H1 (cell line): ENCODE measurements at regions not wholly inside any gene's neighbourhood (a gene's known extent, or its start where the extent isn't known, plus 50 kb on each side); places are given as distances from the start of the nearest gene placed in this dataset.

Experiments
- CTCF ChIA-PET: fragments of 300-600 bp; sonication (Branson Sonifier 250); formaldehyde crosslinking; loops from one replicate; lab custom pipeline; 2021; ENCODE audit not compliant: partially characterized antibody; lab: Charles Lee
- POLR2A ChIA-PET: fragments of 300-600 bp; sonication (Branson Sonifier 250); formaldehyde crosslinking; loops from one replicate; lab custom pipeline; 2021; ENCODE audit warnings: inconsistent platforms; ENCODE audit not compliant: partially characterized antibody; lab: Charles Lee
- DNase-seq, 2 experiments: peaks; one replicate each; pipeline versions ENCODE4 v3.0.0 to v3.0.0-alpha.2; 2010 to 2022; ENCODE audit warnings: low spot score in 2 of 2, low read depth in 1 of 2, mixed read lengths in 1 of 2
- FAIRE-seq: peaks from 2 replicates; lab custom pipeline; 2011; peaks lifted over from hg19 to GRCh38; lab: Jason Lieb, UNC
- H2AFZ ChIP-seq: 2 replicates; pipeline ENCODE4 v1.8.1; 2012; ENCODE audit warnings: low read length, inconsistent platforms
- H2AK5ac ChIP-seq: 2 replicates; pipeline ENCODE4 v1.6.1; 2013; ENCODE audit warnings: low read depth, low read length
- H2BK120ac ChIP-seq: replicated peaks from 2 replicates; pipeline ENCODE3; 2013; ENCODE audit warnings: low read depth, low read length, inconsistent platforms
- H2BK12ac ChIP-seq: 2 replicates; pipeline ENCODE4 v1.6.1; 2013; ENCODE audit warnings: low read depth, low read length
- H2BK15ac ChIP-seq: 2 replicates; pipeline ENCODE4 v1.6.1; 2013; ENCODE audit warnings: low read length
- H2BK20ac ChIP-seq: 2 replicates; pipeline ENCODE4 v1.6.1; 2013; ENCODE audit warnings: low read length
- H2BK5ac ChIP-seq: 2 replicates; pipeline ENCODE4 v1.6.1; 2013; ENCODE audit warnings: low read depth, low read length
- H3K14ac ChIP-seq: 2 replicates; pipeline ENCODE4 v1.6.1; 2013; ENCODE audit warnings: inconsistent platforms; ENCODE audit not compliant: insufficient read length
- H3K18ac ChIP-seq: 2 replicates; pipeline ENCODE4 v1.6.1; 2013; ENCODE audit warnings: low read length; ENCODE audit errors: extremely low read depth
- H3K23ac ChIP-seq: 2 replicates; pipeline ENCODE4 v1.6.1; 2013; ENCODE audit warnings: inconsistent platforms; ENCODE audit not compliant: insufficient read length
- H3K23me2 ChIP-seq: 2 replicates; pipeline ENCODE4 v1.6.1; 2013; ENCODE audit warnings: low read depth, low read length
- H3K27ac ChIP-seq: 2 replicates; pipeline ENCODE4 v1.6.1; 2011; ENCODE audit warnings: low read depth, low read length, inconsistent platforms
- H3K27me3 ChIP-seq, 4 experiments: replicated peaks in 1 of 4; 1 replicate in 1 of 4; 2 replicates in 3 of 4; pipeline versions ENCODE4 v1.6.1 to v1.8.1; 2011 to 2013; ENCODE audit warnings: low read length in 3 of 4, mild to moderate bottlenecking in 3 of 4, inconsistent platforms in 2 of 4, mixed read lengths in 2 of 4, moderate library complexity in 1 of 4; ENCODE audit not compliant: control insufficient read depth in 3 of 4, insufficient read depth in 3 of 4; ENCODE audit errors: extremely low read depth in 1 of 4
- H3K36me3 ChIP-seq, 4 experiments: 2 replicates each; pipeline versions ENCODE4 v1.6.1 to v1.8.1; 2011 to 2013; ENCODE audit warnings: mild to moderate bottlenecking in 4 of 4, low read length in 3 of 4, moderate library complexity in 2 of 4, control low read depth in 1 of 4, inconsistent platforms in 1 of 4; ENCODE audit not compliant: insufficient read depth in 4 of 4, control insufficient read depth in 2 of 4
- H3K4ac ChIP-seq: replicated peaks from 2 replicates; pipeline ENCODE3; 2013; ENCODE audit warnings: low read length, low read depth, mixed read lengths, inconsistent platforms; ENCODE audit not compliant: insufficient read length
- H3K4me1 ChIP-seq, 4 experiments: replicated peaks in 1 of 4; 1 replicate in 1 of 4; 2 replicates in 3 of 4; pipeline versions ENCODE4 v1.6.1 to v1.8.1; 2011 to 2013; ENCODE audit warnings: low read length in 3 of 4, inconsistent platforms in 2 of 4, mixed read lengths in 1 of 4; ENCODE audit not compliant: insufficient read depth in 4 of 4, control insufficient read depth in 3 of 4
- H3K4me2 ChIP-seq, 2 experiments: 2 replicates each; pipeline versions ENCODE4 v1.6.1 to v1.8.1; 2011 to 2013; ENCODE audit warnings: low read depth in 2 of 2, low read length in 2 of 2, control low read depth in 1 of 2, inconsistent platforms in 1 of 2, mild to moderate bottlenecking in 1 of 2; ENCODE audit not compliant: insufficient read depth in 1 of 2
- H3K4me3 ChIP-seq, 4 experiments: fragments of 200-600, 300-600 bp in 1 of 4; sonication (generic), shearing (Covaris generic), sonication (Bioruptor Twin) in 1 of 4; 2 replicates each; pipeline versions ENCODE4 v1.5.1 to v1.8.1; 2011 to 2016; ENCODE audit warnings: low read length in 4 of 4, low read depth in 3 of 4, control low read depth in 2 of 4, inconsistent platforms in 2 of 4, mild to moderate bottlenecking in 2 of 4, mixed read lengths in 1 of 4, moderate library complexity in 1 of 4; ENCODE audit not compliant: insufficient read depth in 2 of 4; ENCODE audit errors: extremely low read depth in 1 of 4
- H3K56ac ChIP-seq: replicated peaks from 2 replicates; pipeline ENCODE3; 2013; ENCODE audit warnings: low read depth, mild to moderate bottlenecking, mixed read lengths, low read length, inconsistent platforms; ENCODE audit not compliant: insufficient read length
- H3K79me1 ChIP-seq: 2 replicates; pipeline ENCODE4 v1.6.1; 2013; ENCODE audit warnings: low read depth, low read length, control low read depth
- H3K79me2 ChIP-seq, 2 experiments: 2 replicates each; pipeline versions ENCODE4 v1.6.1 to v1.8.1; 2012 to 2013; ENCODE audit warnings: low read length in 2 of 2, mild to moderate bottlenecking in 2 of 2, inconsistent platforms in 1 of 2; ENCODE audit not compliant: insufficient read depth in 2 of 2, control insufficient read depth in 1 of 2
- H3K9ac ChIP-seq, 4 experiments: replicated peaks in 1 of 4; 1 replicate in 1 of 4; 2 replicates in 3 of 4; pipeline versions ENCODE4 v1.6.1 to v1.8.1; 2011 to 2013; ENCODE audit warnings: low read depth in 3 of 4, low read length in 3 of 4, control low read depth in 2 of 4, mild to moderate bottlenecking in 2 of 4, moderate library complexity in 2 of 4, inconsistent platforms in 1 of 4; ENCODE audit errors: extremely low read depth in 1 of 4
- H3K9me3 ChIP-seq, 2 experiments: 2 replicates each; pipeline versions ENCODE4 v1.6.1 to v1.8.1; 2012 to 2013; ENCODE audit warnings: mild to moderate bottlenecking in 2 of 2, moderate library complexity in 2 of 2, control low read depth in 1 of 2, inconsistent platforms in 1 of 2, low read depth in 1 of 2, low read length in 1 of 2, mixed read lengths in 1 of 2; ENCODE audit not compliant: insufficient read depth in 2 of 2
- H4K20me1 ChIP-seq, 2 experiments: replicated peaks in 1 of 2; 2 replicates each; pipeline versions ENCODE3 to v1.8.1; 2011 to 2013; ENCODE audit warnings: inconsistent platforms in 2 of 2, low read length in 2 of 2, mild to moderate bottlenecking in 1 of 2; ENCODE audit not compliant: insufficient read depth in 2 of 2, control insufficient read depth in 1 of 2
- H4K5ac ChIP-seq: 2 replicates; pipeline ENCODE4 v1.6.1; 2013; ENCODE audit warnings: low read length, low read depth, mixed read lengths, inconsistent platforms; ENCODE audit not compliant: insufficient read length
- H4K8ac ChIP-seq: 2 replicates; pipeline ENCODE4 v1.8.0; 2013; ENCODE audit warnings: mild to moderate bottlenecking, moderate library complexity, low read length, inconsistent platforms; ENCODE audit not compliant: insufficient read depth; ENCODE audit errors: extremely low read depth
- H4K91ac ChIP-seq: replicated peaks from 2 replicates; pipeline ENCODE3; 2013; ENCODE audit warnings: low read length, mixed read lengths, inconsistent platforms; ENCODE audit not compliant: insufficient read length
- CEBPB ChIP-seq: IDR thresholded peaks from 2 replicates; pipeline ENCODE4 v1.6.1; 2012; ENCODE audit warnings: low read depth, low read length
- TCF12 ChIP-seq: IDR thresholded peaks from 2 replicates; pipeline ENCODE4 v1.6.1; 2011; ENCODE audit warnings: low read depth, mild to moderate bottlenecking, low read length
- WGBS, 2 experiments: shearing (Covaris generic) in 1 of 2; methylation state at CpG; one replicate each; pipeline versions ENCODE4 v1.1.6 to v1.1.7; 2013 to 2015; ENCODE audit warnings: low lambda C conversion rate in 2 of 2, mixed read lengths in 2 of 2, inconsistent platforms in 1 of 2, low coverage in 1 of 2, missing lambda C conversion rate in 1 of 2; ENCODE audit not compliant: insufficient replicate concordance in 2 of 2, insufficient coverage in 1 of 2, insufficient read length in 1 of 2; ENCODE audit errors: extremely low coverage in 1 of 2, missing lambda C conversion rate in 1 of 2; 5-methylcytosine and 5-hydroxymethylcytosine counted together

- Histone ChIP-seq H2AFZ (no peak overlapping the region), H3K4me2 (no peak overlapping the region), H2BK5ac (no peak overlapping the region), H3K23ac (no peak overlapping the region), H3K18ac (no peak overlapping the region), H4K8ac (no peak overlapping the region), H3K4ac (no peak overlapping the region), H2AK5ac (no peak overlapping the region), H3K27ac (no peak overlapping the region), H3K79me1 (no peaks in the 10 kb centered on the region), H4K5ac (no peak overlapping the region), H4K20me1 (no peaks in the 10 kb centered on the region), H3K4me3 (no peak overlapping the region), H3K27me3 (no peaks in the 10 kb centered on the region), H3K79me2 (no peaks in the 10 kb centered on the region), H3K56ac (no peak overlapping the region), H3K14ac (no peak overlapping the region), H2BK20ac (no peak overlapping the region), H3K9me3 (peaks cover 0 to 4% of the 10 kb centered on the region in 2 experiments; a peak in 1 of 4 replicates), H3K23me2 (no peaks in the 10 kb centered on the region), H3K36me3 (no peaks in the 10 kb centered on the region), H2BK120ac (no peak overlapping the region), H2BK12ac (no peak overlapping the region), H2BK15ac (no peak overlapping the region), H3K9ac (no peak overlapping the region), H4K91ac (no peak overlapping the region), H3K4me1 (peaks cover 0 to 3% (median under 1%) of the 10 kb centered on the region in 4 experiments; a peak in 3 of 7 replicates)
- TF ChIP-seq CEBPB = peak; percentile 55; the same call in 1 of the 2 replicates
- TF ChIP-seq TCF12 = no peak
- 89% methylated on average over 4 of the region's 4 CpGs; no CpG with 5 or more reads in 1 of the 2 experiments for WGBS, 2 experiments
- no peak for FAIRE-seq
- CTCF ChIA-PET = interaction anchor here (1.6 kb wide), 1 partner anchor 37 kb away, joined by 3 read pairs; no protein-coding TSS in a partner anchor
- POLR2A ChIA-PET = no interaction called here
- no peak for DNase-seq
These were observed 113.8 kb upstream of the HS6ST1 start for GRCh38 chr2:128432423-128432822.
